K562 (cell line): ENCODE measurements at regions not wholly inside any gene's neighbourhood (a gene's known extent, or its start where the extent isn't known, plus 50 kb on each side); places are given as distances from the start of the nearest gene placed in this dataset.

Source experiments
- ATAC-seq: fragments of 200-7000 bp; cut with Tn5 transposase; 3 replicates; pipeline ENCODE4 v1.9.1; 2020; ENCODE audit warnings: moderate library complexity
- BruUV-seq: library from RNA; stranded (reverse); fragments of 400-500 nt; replicated peaks from 2 replicates; lab custom pipeline; 2021; lab: Mats Ljungman, UMichigan
- CTCF ChIA-PET: fragments of 300-600 bp; formaldehyde crosslinking; extraction: SDS; loops from one replicate; lab custom pipeline; 2021; ENCODE audit warnings: low intra/inter-chr PET ratio; lab: Yijun Ruan, JAX
- POLR2A ChIA-PET: fragments of 300-600, 350-650 bp; sonication (Branson Sonifier 250); formaldehyde crosslinking; extraction: SDS; loops from one replicate; lab custom pipeline; 2021; ENCODE audit warnings: antibody characterized with exemption, inconsistent platforms; lab: Yijun Ruan, JAX
- DNase-seq, 4 experiments: peaks; one replicate each; pipeline versions ENCODE4 v3.0.0 to v3.0.0-alpha.2; 2011 to 2018; ENCODE audit warnings: low spot score in 3 of 4, mixed read lengths in 3 of 4; ENCODE audit errors: extremely low read depth in 1 of 4
- FAIRE-seq: peaks from 2 replicates; lab custom pipeline; 2011; peaks lifted over from hg19 to GRCh38; lab: Jason Lieb, UNC
- H2AFZ ChIP-seq: 2 replicates; pipeline ENCODE4 v1.6.0; 2011; ENCODE audit warnings: low read depth, low read length, control low read depth, inconsistent platforms
- H3K27ac ChIP-seq: fragments of 200-600 bp; 3 replicates; pipeline ENCODE4 v1.8.0; 2011; ENCODE audit warnings: low read depth, mild to moderate bottlenecking, control low read depth, inconsistent platforms, low read length, moderate library complexity, mixed read lengths; ENCODE audit errors: extremely low read depth
- H3K27me3 ChIP-seq, 2 experiments: fragments of 300-600 bp in 1 of 2; 2 replicates in 1 of 2; 3 replicates in 1 of 2; pipeline versions ENCODE4 v1.6.0 to v1.8.0; 2011; ENCODE audit warnings: inconsistent platforms in 2 of 2, low read length in 2 of 2, mild to moderate bottlenecking in 1 of 2, mixed read lengths in 1 of 2, moderate library complexity in 1 of 2; ENCODE audit not compliant: control insufficient read depth in 2 of 2, insufficient read depth in 2 of 2
- H3K36me3 ChIP-seq: fragments of 300-600 bp; 3 replicates; pipeline ENCODE4 v1.8.0; 2011; ENCODE audit warnings: mild to moderate bottlenecking, low read length, inconsistent platforms; ENCODE audit not compliant: control insufficient read depth, insufficient read depth
- H3K4me1 ChIP-seq, 2 experiments: fragments of 200-600 bp in 1 of 2; replicated peaks in 1 of 2; 2 replicates in 1 of 2; 3 replicates in 1 of 2; pipeline versions ENCODE4 v1.5.1 to v1.8.0; 2011; ENCODE audit warnings: inconsistent platforms in 2 of 2, low read length in 2 of 2, mild to moderate bottlenecking in 1 of 2, mixed read lengths in 1 of 2, moderate library complexity in 1 of 2; ENCODE audit not compliant: control insufficient read depth in 2 of 2, insufficient read depth in 2 of 2
- H3K4me2 ChIP-seq: 2 replicates; pipeline ENCODE4 v1.6.1; 2011; ENCODE audit warnings: low read length, control low read depth, inconsistent platforms, mixed read lengths; ENCODE audit not compliant: insufficient read depth
- H3K4me3 ChIP-seq: fragments of 200-600 bp; sonication (generic), shearing (Covaris generic); 2 replicates; pipeline ENCODE4 v1.5.1; 2016; ENCODE audit warnings: control low read depth, inconsistent platforms
- H3K79me2 ChIP-seq: fragments of 200-600 bp; 3 replicates; pipeline ENCODE4 v1.8.0; 2011; ENCODE audit warnings: low read length, inconsistent platforms; ENCODE audit not compliant: control insufficient read depth, insufficient read depth
- H3K9ac ChIP-seq, 2 experiments: 2 replicates each; pipeline versions ENCODE4 v1.6.0 to v1.6.1; 2011; ENCODE audit warnings: low read depth in 2 of 2, low read length in 2 of 2, control low read depth in 1 of 2, inconsistent platforms in 1 of 2, mild to moderate bottlenecking in 1 of 2, mixed read lengths in 1 of 2; ENCODE audit not compliant: insufficient read depth in 1 of 2
- H3K9me1 ChIP-seq: one replicate; pipeline ENCODE4 v1.6.0; 2011; ENCODE audit warnings: inconsistent platforms, mild to moderate bottlenecking, low read length, moderate library complexity; ENCODE audit not compliant: control insufficient read depth, insufficient read depth
- H3K9me3 ChIP-seq: replicated peaks from 2 replicates; pipeline ENCODE4 v1.5.1; 2011; ENCODE audit warnings: low read depth, low read length, inconsistent platforms; ENCODE audit not compliant: control insufficient read depth, insufficient read depth
- H4K20me1 ChIP-seq: replicated peaks from 2 replicates; pipeline ENCODE4 v1.6.1; 2011; ENCODE audit warnings: low read length, inconsistent platforms, mixed read lengths; ENCODE audit not compliant: control insufficient read depth, insufficient read depth
- CBX8 ChIP-seq: fragments of 200-600 bp; sonication (generic); IDR thresholded peaks from 2 replicates; pipeline ENCODE4 v1.6.1; 2012; ENCODE audit warnings: borderline replicate concordance, mixed run types, low read depth, mild to moderate bottlenecking, moderate library complexity, mixed read lengths, low read length, control low read depth, inconsistent platforms; ENCODE audit not compliant: poor library complexity, severe bottlenecking; ENCODE audit errors: extremely low read depth
- MCM7 ChIP-seq, 2 experiments: fragments of 450-650 bp; IDR thresholded peaks; 2 replicates each; pipeline ENCODE4 v1.6.1; 2016 to 2018
- MYBL2 ChIP-seq, 2 experiments: fragments of 450-650 bp in 1 of 2; sonication (generic) in 1 of 2; formaldehyde crosslinking in 1 of 2; IDR thresholded peaks; 2 replicates each; pipeline versions ENCODE4 v1.6.1 to v1.8.1; 2017 to 2022; ENCODE audit warnings: borderline replicate concordance in 1 of 2, inconsistent platforms in 1 of 2, low read depth in 1 of 2, mild to moderate bottlenecking in 1 of 2, missing genetic modification reagents in 1 of 2, moderate library complexity in 1 of 2
- NR2F6 ChIP-seq: fragments of 450-650 bp; formaldehyde crosslinking; IDR thresholded peaks from 2 replicates; pipeline ENCODE4 v1.4.0; 2020; ENCODE audit warnings: mild to moderate bottlenecking
- PURB ChIP-seq: sonication (generic); formaldehyde crosslinking; IDR thresholded peaks from 2 replicates; pipeline ENCODE4 v1.9.0; 2021; ENCODE audit warnings: low read depth, mild to moderate bottlenecking, missing genetic modification reagents
- ZKSCAN8 ChIP-seq: fragments of 200-800 bp; sonication (Bioruptor generic); IDR thresholded peaks from 2 replicates; pipeline ENCODE4 v1.6.1; 2016; ENCODE audit warnings: missing genetic modification characterization, missing compliant biosample characterization
- WGBS: fragments of 100-300 bp; shearing (Covaris generic); methylation state at CpG from one replicate; pipeline ENCODE4 v1.1.6; 2016; ENCODE audit warnings: low coverage, mixed read lengths; ENCODE audit not compliant: insufficient coverage; ENCODE audit errors: missing lambda C conversion rate; 5-methylcytosine and 5-hydroxymethylcytosine counted together
- in situ Hi-C: fragments of 300-500 bp; cut with MboI; formaldehyde crosslinking; loops from 4 replicates; pipeline ENCODE4 v1.15.0; 2018; ENCODE audit warnings: inconsistent platforms, mixed read lengths
- intact Hi-C: fragments of 100-400 bp; cut with micrococcal nuclease; formaldehyde crosslinking; loops from 2 replicates; pipeline ENCODE4 v1.14.2; 2022
- TF ChIP-seq, protein P1 (sequence below): fragments of 450-650 bp; formaldehyde crosslinking; IDR thresholded peaks from 2 replicates; pipeline ENCODE4 v1.4.0; 2020; ENCODE audit warnings: mild to moderate bottlenecking, moderate library complexity
- TF ChIP-seq, protein P2 (sequence below): fragments of 200-600 bp; sonication (generic); IDR thresholded peaks from one replicate; pipeline ENCODE4 v1.6.1; 2012; ENCODE audit warnings: mild to moderate bottlenecking, low read depth, low read length, inconsistent platforms

DNA sequence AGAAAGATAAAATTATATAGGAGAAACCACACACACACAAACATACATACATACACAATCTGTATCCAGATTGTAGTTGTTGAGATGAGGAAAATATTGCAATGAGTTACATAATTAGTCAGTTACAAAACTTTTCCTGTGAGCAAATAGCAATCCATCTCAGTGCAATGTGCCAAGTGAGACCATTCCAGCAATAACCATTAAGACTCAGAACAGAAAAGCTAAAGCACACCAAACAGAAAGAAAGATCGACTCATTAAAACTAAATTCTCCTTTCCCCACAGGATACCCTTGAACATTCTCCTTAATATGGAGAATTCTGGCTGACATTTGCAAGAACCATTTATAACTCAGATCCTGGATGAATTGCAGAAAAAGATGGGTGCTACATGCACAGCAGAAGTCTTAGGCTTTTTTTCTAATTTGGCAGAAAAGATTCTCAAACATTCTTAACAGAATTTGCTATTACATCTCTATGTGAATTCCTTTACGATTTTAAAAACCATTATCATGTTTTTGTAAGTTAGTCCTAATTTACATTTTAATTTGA, 1341.2 kb upstream of the SPRY2 start:
- no peak for ATAC-seq
- H3K9me1 ChIP-seq: no peaks in the 10 kb centered on the region
- ChIA-PET CTCF (no interaction called here), POLR2A (no interaction called here)
- no peaks in the 10 kb centered on the region for H3K79me2 ChIP-seq
- WGBS: 0% methylated on average over 2 of the region's 2 CpGs
- H3K4me2 ChIP-seq: no peak overlapping the region
- no peak overlapping the region for H2AFZ ChIP-seq
- H3K9ac ChIP-seq: no peak overlapping the region
- no peaks in the 10 kb centered on the region for H3K36me3 ChIP-seq
- no peak for FAIRE-seq
- no peak overlapping the region for H3K27ac ChIP-seq
- no peaks in the 10 kb centered on the region for H3K27me3 ChIP-seq
- H3K4me1 ChIP-seq: no peaks in the 10 kb centered on the region
- intact Hi-C loops: no loop called here
- no peaks in the 10 kb centered on the region for H4K20me1 ChIP-seq
- TF ChIP-seq MYBL2 (IDR thresholded peaks at IDR 0.05; ENCODE audit: low read depth) (no peak), MYBL2 (CRISPR knock-in tag; IDR thresholded peaks at IDR 0.05; ENCODE audit: borderline replicate concordance) (no peak), NR2F6 (CRISPR knock-in tag) (no peak), CBX8 (no peak), MCM7 (IDR thresholded peaks at IDR 0.05) (no peak), ZKSCAN8 (CRISPR knock-in tag) (no peak), PURB (CRISPR knock-in tag) (no peak)
- TF ChIP-seq, protein P1, sequence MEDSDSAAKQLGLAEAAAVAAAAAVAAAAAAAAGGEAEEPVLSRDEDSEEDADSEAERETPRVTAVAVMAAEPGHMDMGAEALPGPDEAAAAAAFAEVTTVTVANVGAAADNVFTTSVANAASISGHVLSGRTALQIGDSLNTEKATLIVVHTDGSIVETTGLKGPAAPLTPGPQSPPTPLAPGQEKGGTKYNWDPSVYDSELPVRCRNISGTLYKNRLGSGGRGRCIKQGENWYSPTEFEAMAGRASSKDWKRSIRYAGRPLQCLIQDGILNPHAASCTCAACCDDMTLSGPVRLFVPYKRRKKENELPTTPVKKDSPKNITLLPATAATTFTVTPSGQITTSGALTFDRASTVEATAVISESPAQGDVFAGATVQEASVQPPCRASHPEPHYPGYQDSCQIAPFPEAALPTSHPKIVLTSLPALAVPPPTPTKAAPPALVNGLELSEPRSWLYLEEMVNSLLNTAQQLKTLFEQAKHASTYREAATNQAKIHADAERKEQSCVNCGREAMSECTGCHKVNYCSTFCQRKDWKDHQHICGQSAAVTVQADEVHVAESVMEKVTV (CRISPR knock-in tag): no peak
- TF ChIP-seq, protein P2, sequence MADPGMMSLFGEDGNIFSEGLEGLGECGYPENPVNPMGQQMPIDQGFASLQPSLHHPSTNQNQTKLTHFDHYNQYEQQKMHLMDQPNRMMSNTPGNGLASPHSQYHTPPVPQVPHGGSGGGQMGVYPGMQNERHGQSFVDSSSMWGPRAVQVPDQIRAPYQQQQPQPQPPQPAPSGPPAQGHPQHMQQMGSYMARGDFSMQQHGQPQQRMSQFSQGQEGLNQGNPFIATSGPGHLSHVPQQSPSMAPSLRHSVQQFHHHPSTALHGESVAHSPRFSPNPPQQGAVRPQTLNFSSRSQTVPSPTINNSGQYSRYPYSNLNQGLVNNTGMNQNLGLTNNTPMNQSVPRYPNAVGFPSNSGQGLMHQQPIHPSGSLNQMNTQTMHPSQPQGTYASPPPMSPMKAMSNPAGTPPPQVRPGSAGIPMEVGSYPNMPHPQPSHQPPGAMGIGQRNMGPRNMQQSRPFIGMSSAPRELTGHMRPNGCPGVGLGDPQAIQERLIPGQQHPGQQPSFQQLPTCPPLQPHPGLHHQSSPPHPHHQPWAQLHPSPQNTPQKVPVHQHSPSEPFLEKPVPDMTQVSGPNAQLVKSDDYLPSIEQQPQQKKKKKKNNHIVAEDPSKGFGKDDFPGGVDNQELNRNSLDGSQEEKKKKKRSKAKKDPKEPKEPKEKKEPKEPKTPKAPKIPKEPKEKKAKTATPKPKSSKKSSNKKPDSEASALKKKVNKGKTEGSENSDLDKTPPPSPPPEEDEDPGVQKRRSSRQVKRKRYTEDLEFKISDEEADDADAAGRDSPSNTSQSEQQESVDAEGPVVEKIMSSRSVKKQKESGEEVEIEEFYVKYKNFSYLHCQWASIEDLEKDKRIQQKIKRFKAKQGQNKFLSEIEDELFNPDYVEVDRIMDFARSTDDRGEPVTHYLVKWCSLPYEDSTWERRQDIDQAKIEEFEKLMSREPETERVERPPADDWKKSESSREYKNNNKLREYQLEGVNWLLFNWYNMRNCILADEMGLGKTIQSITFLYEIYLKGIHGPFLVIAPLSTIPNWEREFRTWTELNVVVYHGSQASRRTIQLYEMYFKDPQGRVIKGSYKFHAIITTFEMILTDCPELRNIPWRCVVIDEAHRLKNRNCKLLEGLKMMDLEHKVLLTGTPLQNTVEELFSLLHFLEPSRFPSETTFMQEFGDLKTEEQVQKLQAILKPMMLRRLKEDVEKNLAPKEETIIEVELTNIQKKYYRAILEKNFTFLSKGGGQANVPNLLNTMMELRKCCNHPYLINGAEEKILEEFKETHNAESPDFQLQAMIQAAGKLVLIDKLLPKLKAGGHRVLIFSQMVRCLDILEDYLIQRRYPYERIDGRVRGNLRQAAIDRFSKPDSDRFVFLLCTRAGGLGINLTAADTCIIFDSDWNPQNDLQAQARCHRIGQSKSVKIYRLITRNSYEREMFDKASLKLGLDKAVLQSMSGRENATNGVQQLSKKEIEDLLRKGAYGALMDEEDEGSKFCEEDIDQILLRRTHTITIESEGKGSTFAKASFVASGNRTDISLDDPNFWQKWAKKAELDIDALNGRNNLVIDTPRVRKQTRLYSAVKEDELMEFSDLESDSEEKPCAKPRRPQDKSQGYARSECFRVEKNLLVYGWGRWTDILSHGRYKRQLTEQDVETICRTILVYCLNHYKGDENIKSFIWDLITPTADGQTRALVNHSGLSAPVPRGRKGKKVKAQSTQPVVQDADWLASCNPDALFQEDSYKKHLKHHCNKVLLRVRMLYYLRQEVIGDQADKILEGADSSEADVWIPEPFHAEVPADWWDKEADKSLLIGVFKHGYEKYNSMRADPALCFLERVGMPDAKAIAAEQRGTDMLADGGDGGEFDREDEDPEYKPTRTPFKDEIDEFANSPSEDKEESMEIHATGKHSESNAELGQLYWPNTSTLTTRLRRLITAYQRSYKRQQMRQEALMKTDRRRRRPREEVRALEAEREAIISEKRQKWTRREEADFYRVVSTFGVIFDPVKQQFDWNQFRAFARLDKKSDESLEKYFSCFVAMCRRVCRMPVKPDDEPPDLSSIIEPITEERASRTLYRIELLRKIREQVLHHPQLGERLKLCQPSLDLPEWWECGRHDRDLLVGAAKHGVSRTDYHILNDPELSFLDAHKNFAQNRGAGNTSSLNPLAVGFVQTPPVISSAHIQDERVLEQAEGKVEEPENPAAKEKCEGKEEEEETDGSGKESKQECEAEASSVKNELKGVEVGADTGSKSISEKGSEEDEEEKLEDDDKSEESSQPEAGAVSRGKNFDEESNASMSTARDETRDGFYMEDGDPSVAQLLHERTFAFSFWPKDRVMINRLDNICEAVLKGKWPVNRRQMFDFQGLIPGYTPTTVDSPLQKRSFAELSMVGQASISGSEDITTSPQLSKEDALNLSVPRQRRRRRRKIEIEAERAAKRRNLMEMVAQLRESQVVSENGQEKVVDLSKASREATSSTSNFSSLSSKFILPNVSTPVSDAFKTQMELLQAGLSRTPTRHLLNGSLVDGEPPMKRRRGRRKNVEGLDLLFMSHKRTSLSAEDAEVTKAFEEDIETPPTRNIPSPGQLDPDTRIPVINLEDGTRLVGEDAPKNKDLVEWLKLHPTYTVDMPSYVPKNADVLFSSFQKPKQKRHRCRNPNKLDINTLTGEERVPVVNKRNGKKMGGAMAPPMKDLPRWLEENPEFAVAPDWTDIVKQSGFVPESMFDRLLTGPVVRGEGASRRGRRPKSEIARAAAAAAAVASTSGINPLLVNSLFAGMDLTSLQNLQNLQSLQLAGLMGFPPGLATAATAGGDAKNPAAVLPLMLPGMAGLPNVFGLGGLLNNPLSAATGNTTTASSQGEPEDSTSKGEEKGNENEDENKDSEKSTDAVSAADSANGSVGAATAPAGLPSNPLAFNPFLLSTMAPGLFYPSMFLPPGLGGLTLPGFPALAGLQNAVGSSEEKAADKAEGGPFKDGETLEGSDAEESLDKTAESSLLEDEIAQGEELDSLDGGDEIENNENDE: no peak
- H3K9me3 ChIP-seq: no peaks in the 10 kb centered on the region
- no peak for DNase-seq
- in situ Hi-C loops: no loop called here
- no peak overlapping the region for H3K4me3 ChIP-seq
- BruUV-seq: no TSS peak
